ACHN (cell line): ENCODE measurements at regions not wholly inside any gene's neighbourhood (a gene's known extent, or its start where the extent isn't known, plus 50 kb on each side); places are given as distances from the start of the nearest gene placed in this dataset.

ENCODE experiments used
- DNase-seq: peaks from one replicate; pipeline ENCODE4 v3.0.0-alpha.2; 2015
- in situ Hi-C: cut with HindIII; loops from 2 replicates; pipeline ENCODE4 v1.10.0; 2017; ENCODE audit warnings: low sequenced_read_pairs, low pct_ligation_motif_present, low pct_unique_long_range_greater_than_20kb

- no peak for DNase-seq
- in situ Hi-C loops = no loop called here
Observed at GRCh38 chr18:67581178-67581577, 64.7 kb upstream of the DSEL start.

- in situ Hi-C loops = no loop called here
- no peak for DNase-seq
Observed at GRCh38 chr18:67577386-67577785, 60.9 kb upstream of the DSEL start.

DNA sequence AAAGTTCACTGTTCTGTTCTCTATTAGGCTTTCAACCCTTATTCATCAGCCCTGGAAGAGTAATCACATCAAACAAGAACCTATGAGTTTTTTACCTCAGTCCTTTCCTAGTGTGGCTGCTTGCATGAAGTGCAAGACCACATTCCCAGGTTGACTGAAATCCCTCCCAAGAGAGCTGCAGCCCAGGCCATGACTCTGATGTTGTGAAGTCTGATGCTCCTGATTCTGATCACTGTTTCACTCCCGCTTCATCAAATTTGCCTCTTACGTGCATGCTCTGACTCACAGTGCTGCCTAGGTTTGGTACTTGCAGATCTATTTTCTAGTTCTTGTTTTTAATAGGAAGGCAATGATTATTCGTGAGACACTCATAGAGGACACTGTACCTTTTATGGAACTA, 58.2 kb upstream of the DSEL start:
- DNase-seq = no peak
- in situ Hi-C loops = no loop called here

DNA sequence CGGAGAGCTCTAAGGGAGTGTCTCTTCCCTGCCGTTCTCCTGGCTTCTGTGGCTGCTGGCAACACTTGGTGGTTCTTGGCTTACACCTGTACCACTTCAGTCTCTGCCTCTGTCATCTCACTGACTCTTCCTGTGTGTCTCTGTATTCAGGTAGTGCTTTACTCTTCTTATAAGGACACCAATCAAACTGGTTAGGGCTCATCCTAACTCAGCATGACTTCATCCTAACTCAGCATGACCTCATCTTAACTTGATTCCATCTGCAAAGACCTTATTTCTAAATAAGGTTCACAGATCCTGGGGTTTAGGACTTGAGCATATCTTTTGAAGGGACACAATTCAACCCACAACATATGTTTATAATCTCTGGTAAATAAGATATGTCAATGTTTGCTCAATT, 51.6 kb upstream of the DSEL start:
- no peak for DNase-seq
- in situ Hi-C loops = no loop called here
